Fibroblast of gingiva (primary cell): ENCODE measurements at regions not wholly inside any gene's neighbourhood (a gene's known extent, or its start where the extent isn't known, plus 50 kb on each side); places are given as distances from the start of the nearest gene placed in this dataset.
"Not testable (repeated sequence)": the region's sequence is repeated elsewhere in the genome, so short reads cannot be mapped to it uniquely, and the experiment has no call there.

ENCODE experiments used
- DNase-seq: peaks from one replicate; pipeline ENCODE4 v3.0.0-alpha.2; 2011; ENCODE audit warnings: low read depth

- no peak for DNase-seq
These were observed 106.4 kb upstream of the NDST4 start for GRCh38 chr4:115219862-115220261.

- no peak for DNase-seq
These were observed 106.0 kb upstream of the NDST4 start for GRCh38 chr4:115219315-115219860.

GRCh38 chr4:115215935-115216334, 102.5 kb upstream of the NDST4 start:
- no peak for DNase-seq

GRCh38 chr4:115213716-115214115, 100.3 kb upstream of the NDST4 start:
- DNase-seq = no peak

GRCh38 chr4:115201042-115201330, 87.6 kb upstream of the NDST4 start:
- no peak for DNase-seq

GRCh38 chr4:115200201-115201041, 87.0 kb upstream of the NDST4 start:
- not testable (repeated sequence) for DNase-seq

- DNase-seq = not testable (repeated sequence)
These were observed 81.2 kb upstream of the NDST4 start for GRCh38 chr4:115194612-115195011.

GRCh38 chr4:115190529-115190928, 77.1 kb upstream of the NDST4 start:
- DNase-seq = no peak

GRCh38 chr4:115187136-115187535, 73.7 kb upstream of the NDST4 start:
- no peak for DNase-seq

GRCh38 chr4:115179438-115180062, 66.1 kb upstream of the NDST4 start:
- not testable (repeated sequence) for DNase-seq

- DNase-seq = not testable (repeated sequence)
These were observed 65.3 kb upstream of the NDST4 start for GRCh38 chr4:115178687-115179086.

GRCh38 chr4:115171220-115171619, 57.8 kb upstream of the NDST4 start:
- no peak for DNase-seq

- no peak for DNase-seq
These were observed 52.1 kb upstream of the NDST4 start for GRCh38 chr4:115165503-115165902.
